A673 (cell line): ENCODE measurements at regions not wholly inside any gene's neighbourhood (a gene's known extent, or its start where the extent isn't known, plus 50 kb on each side); places are given as distances from the start of the nearest gene placed in this dataset.
"Not testable (repeated sequence)": the region's sequence is repeated elsewhere in the genome, so short reads cannot be mapped to it uniquely, and the experiment has no call there.

Experiments used
- BruUV-seq: library from RNA; stranded (reverse); fragments of 400-500 nt; replicated peaks from 2 replicates; lab custom pipeline; 2021; lab: Mats Ljungman, UMichigan
- CTCF ChIA-PET: fragments of 300-600 bp; sonication (Branson Sonifier 250); formaldehyde crosslinking; loops from one replicate; lab custom pipeline; 2022; ENCODE audit warnings: antibody characterized with exemption; lab: Charles Lee
- POLR2A ChIA-PET: fragments of 300-600 bp; sonication (Branson Sonifier 250); formaldehyde crosslinking; loops from one replicate; lab custom pipeline; 2022; ENCODE audit warnings: antibody characterized with exemption; ENCODE audit not compliant: low non-redundant PET; lab: Charles Lee
- DNase-seq: peaks from one replicate; pipeline ENCODE4 v3.0.0-alpha.2; 2015; ENCODE audit warnings: low spot score
- H3K27ac ChIP-seq: fragments of 200-600 bp; sonication (generic); 2 replicates; pipeline ENCODE4 v1.5.1; 2016; ENCODE audit warnings: mixed run types, low read depth, mild to moderate bottlenecking, mixed read lengths, antibody characterized with exemption, low read length; ENCODE audit not compliant: poor library complexity, severe bottlenecking
- H3K27me3 ChIP-seq: fragments of 200-600 bp; sonication (generic); replicated peaks from 2 replicates; pipeline ENCODE4 v1.6.1; 2017; ENCODE audit warnings: mixed run types, low read depth, mild to moderate bottlenecking, mixed read lengths, antibody characterized with exemption, low read length; ENCODE audit not compliant: insufficient read depth, poor library complexity
- H3K36me3 ChIP-seq: fragments of 200-600 bp; sonication (generic); 2 replicates; pipeline ENCODE4 v1.6.1; 2016; ENCODE audit warnings: mixed run types, mild to moderate bottlenecking, mixed read lengths, antibody characterized with exemption, low read length; ENCODE audit not compliant: insufficient read depth, poor library complexity, severe bottlenecking
- H3K4me1 ChIP-seq: fragments of 200-600 bp; sonication (generic); 2 replicates; pipeline ENCODE4 v1.6.1; 2017; ENCODE audit warnings: mixed run types, mild to moderate bottlenecking, mixed read lengths, antibody characterized with exemption, low read length; ENCODE audit not compliant: insufficient read depth, poor library complexity, severe bottlenecking
- H3K4me3 ChIP-seq: fragments of 200-600 bp; sonication (generic); 2 replicates; pipeline ENCODE4 v1.5.1; 2016; ENCODE audit warnings: low read depth, mixed run types, mild to moderate bottlenecking, mixed read lengths, low read length; ENCODE audit not compliant: poor library complexity, severe bottlenecking
- H3K9me3 ChIP-seq: fragments of 200-600 bp; sonication (generic); 2 replicates; pipeline ENCODE4 v1.6.1; 2016; ENCODE audit warnings: mixed run types, low read depth, mild to moderate bottlenecking, mixed read lengths, antibody characterized with exemption, low read length; ENCODE audit not compliant: poor library complexity, severe bottlenecking
- CTCF ChIP-seq: fragments of 300-800, 200-600 bp; sonication (generic); conservative IDR thresholded peaks from 2 replicates; pipeline ENCODE4 v1.5.1; 2017; ENCODE audit warnings: low read depth, mild to moderate bottlenecking, antibody characterized with exemption, low read length, moderate library complexity, mixed read lengths
- EZH2 ChIP-seq: fragments of 200-600 bp; sonication (generic); IDR thresholded peaks from 2 replicates; pipeline ENCODE4 v1.6.1; 2017; ENCODE audit warnings: borderline replicate concordance, low read depth, mild to moderate bottlenecking, mixed read lengths, antibody characterized with exemption, low read length; ENCODE audit not compliant: poor library complexity, severe bottlenecking
- intact Hi-C: fragments of 100-400 bp; cut with micrococcal nuclease; formaldehyde crosslinking; loops from one replicate; pipeline ENCODE4 v1.10.0; 2022; ENCODE audit not compliant: unreplicated experiment

DNA sequence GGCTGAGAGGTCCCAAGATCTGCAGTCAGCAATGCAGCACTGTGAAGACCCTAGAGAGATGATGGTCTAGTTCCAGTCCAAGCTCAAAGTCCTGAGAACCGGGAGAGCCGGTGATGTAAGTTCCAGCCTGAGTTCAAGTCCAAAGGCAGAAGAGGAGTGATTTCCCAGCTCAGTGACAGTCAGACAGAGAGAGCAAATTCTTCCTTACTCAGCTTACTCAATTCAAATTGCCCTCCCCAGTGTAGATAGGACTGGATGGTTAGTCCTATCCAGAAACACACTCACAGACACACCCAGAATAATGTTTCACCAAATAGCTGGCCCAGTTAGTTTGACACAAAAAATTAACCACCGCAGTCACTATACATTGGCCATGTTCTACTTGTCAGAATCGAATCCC, 185.5 kb upstream of the MYO3A start:
- H3K4me3 ChIP-seq: no peak overlapping the region
- no TSS peak for BruUV-seq
- no peak for DNase-seq
- peaks cover 36% of the 10 kb centered on the region for H3K4me1 ChIP-seq
- no peak for TF ChIP-seq CTCF
- TF ChIP-seq EZH2: no peak
- no peaks in the 10 kb centered on the region for H3K27me3 ChIP-seq
- POLR2A ChIA-PET: no interaction called here
- no peaks in the 10 kb centered on the region for H3K36me3 ChIP-seq
- H3K27ac ChIP-seq: no peak overlapping the region
- CTCF ChIA-PET: no interaction called here
- intact Hi-C loops: no loop called here
- no peaks in the 10 kb centered on the region for H3K9me3 ChIP-seq

DNA sequence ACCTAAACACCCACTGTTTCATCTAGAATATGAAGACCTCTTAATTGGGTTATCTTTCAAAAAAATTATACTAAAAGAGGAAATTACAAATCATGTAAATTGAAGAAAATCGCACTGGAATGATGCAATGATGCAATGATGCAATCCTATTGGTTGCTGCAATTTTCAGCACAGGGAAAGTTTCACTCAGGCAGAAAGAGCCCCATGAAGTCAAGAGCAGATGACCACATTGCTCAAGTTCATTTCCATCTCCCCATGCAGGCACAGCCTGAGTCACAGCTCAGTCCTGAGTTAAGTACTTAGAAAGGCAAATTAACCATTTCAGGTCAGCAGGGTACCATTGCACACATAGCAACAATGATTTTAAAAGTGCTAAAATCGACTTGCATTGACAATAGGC, 180.3 kb upstream of the MYO3A start:
- intact Hi-C loops: no loop called here
- Histone ChIP-seq H3K27ac (peak overlapping the region; percentile 53), H3K27me3 (no peaks in the 10 kb centered on the region), H3K9me3 (no peaks in the 10 kb centered on the region), H3K36me3 (no peaks in the 10 kb centered on the region), H3K4me3 (no peak overlapping the region), H3K4me1 (peaks cover 6% of the 10 kb centered on the region)
- no peak for TF ChIP-seq CTCF
- no peak for TF ChIP-seq EZH2
- DNase-seq: peak; percentile 91
- ChIA-PET CTCF (no interaction called here), POLR2A (no interaction called here)
- BruUV-seq: no TSS peak

- H3K27ac ChIP-seq, BruUV-seq, H3K27me3 ChIP-seq, H3K9me3 ChIP-seq, H3K4me3 ChIP-seq, CTCF ChIA-PET, H3K36me3 ChIP-seq, POLR2A ChIA-PET, DNase-seq, H3K4me1 ChIP-seq: not testable (repeated sequence)
- intact Hi-C loops: loop anchor here (5.0 kb wide), 1 partner anchor 121 kb away; no protein-coding TSS in a partner anchor
These were observed 178.2 kb upstream of the MYO3A start for GRCh38 chr10:25755874-25756273.

DNA sequence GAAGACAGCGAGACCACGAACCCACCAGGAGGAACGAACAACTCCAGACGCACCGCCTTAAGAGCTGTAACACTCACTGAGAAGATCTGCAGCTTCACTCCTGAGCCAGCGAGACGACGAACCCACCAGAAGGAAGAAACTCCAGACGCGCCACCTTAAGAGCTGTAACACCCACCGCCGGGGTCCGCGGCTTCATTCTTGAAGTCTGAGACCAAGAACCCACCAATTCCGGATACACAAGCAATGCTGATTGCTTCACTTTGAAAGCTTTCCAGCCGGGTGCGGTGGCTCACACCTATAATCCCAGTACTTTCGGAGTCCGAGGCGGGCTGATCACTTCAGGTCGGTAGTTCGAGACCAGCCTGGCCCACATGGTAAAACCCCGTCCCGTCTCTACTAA, 177.2 kb upstream of the MYO3A start:
- no peaks in the 10 kb centered on the region for H3K27me3 ChIP-seq
- H3K4me3 ChIP-seq: no peak overlapping the region
- H3K27ac ChIP-seq: no peak overlapping the region
- H3K9me3 ChIP-seq: no peaks in the 10 kb centered on the region
- BruUV-seq: TSS peak; percentile 30
- no peaks in the 10 kb centered on the region for H3K36me3 ChIP-seq
- intact Hi-C loops: loop anchor here (5.0 kb wide), 1 partner anchor 121 kb away; no protein-coding TSS in a partner anchor
- peaks cover 6% of the 10 kb centered on the region for H3K4me1 ChIP-seq
- TF ChIP-seq CTCF: no peak
- no peak for TF ChIP-seq EZH2
- ChIA-PET CTCF (no interaction called here), POLR2A (no interaction called here)
- no peak for DNase-seq
